GDM1 (cell line): ENCODE measurements at regions not wholly inside any gene's neighbourhood (a gene's known extent, or its start where the extent isn't known, plus 50 kb on each side); places are given as distances from the start of the nearest gene placed in this dataset.
"Not testable (repeated sequence)": the region's sequence is repeated elsewhere in the genome, so short reads cannot be mapped to it uniquely, and the experiment has no call there.

ENCODE experiments used
- DNase-seq: peaks from one replicate; lab custom pipeline; 2025; lab: John Stamatoyannopoulos, UW

DNA sequence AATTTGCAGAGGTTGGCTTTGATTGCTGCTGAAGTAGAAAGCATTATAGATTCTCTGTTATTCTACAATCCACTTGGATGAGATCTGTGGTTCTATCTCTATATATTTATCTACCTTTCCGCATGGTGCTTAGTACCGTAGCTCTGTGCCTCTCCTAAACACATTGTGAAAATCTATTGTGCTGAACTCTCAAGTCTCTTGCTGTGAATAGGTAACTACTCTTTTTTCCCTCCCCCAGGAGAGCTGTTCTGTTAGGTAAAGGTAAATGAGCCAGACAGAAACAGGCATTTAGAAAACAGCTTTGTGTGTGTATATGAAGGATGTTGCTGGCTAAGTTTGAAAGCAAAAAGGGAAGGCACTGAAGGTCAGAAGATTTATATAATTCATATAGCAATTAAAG is 112.6 kb downstream of the BRMS1L start:
- no peak for DNase-seq

DNA sequence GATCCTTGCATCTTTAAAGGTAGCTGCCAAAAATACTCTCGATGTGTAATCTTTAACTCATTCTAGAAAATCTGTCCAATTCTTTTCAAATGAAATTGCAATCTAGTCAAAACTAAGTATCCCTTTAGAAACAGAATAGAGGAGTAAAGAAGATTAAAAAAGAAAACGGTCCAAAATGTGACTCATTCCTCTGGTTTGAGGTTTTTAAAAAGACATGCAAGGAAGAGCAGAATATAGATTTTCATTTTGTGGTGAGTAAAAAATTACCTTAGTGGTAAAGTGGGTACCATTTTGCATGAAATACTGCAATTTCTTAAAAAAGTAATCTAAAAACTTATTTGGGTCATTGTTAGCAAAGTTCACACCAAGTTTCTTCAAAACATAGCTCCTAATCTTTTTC is 108.4 kb downstream of the BRMS1L start:
- DNase-seq: no peak

DNA sequence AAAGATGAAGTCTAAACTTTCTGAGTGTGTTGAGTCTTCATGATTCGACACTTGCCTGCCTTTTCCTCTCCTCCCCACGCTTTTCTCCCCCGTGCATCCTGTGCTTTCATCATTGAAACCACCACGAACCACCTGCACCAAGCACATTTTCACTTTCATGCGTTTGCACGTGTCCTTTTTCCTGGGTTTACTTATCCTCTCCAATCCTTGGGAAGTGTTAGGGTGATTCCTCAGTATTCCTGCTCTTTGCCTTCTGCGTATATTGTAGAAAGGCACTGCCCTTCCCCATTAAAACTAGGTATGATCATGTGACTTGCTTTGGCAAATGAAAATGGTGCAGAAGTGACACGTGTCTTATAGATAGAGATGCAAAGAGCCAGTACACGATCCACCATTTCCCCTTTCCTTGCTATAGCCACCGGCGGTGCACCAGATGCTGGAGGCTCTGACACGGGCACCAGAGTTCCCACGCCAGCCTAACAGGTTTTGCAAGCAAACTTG is 106.6 kb downstream of the BRMS1L start:
- no peak for DNase-seq

DNA sequence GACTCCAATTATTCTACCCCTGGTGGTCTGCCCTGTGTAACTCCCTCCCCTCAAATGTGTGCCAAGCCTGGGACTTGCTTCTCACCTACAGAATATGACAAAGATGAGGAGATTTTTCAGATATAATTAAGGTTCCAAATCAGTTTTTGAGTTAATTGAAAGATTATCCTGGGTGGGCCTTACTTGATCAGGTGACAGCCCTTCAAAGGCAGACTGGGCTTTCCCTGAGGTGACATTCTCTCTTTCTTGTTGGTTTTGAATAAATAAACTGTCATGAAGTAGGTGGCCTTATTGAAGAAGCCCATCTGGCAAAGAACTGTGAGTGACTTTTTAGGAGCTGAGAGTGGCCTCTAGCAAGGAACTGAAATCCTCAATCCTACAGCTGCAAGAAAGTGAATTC is 106.0 kb downstream of the BRMS1L start:
- DNase-seq: no peak

DNA sequence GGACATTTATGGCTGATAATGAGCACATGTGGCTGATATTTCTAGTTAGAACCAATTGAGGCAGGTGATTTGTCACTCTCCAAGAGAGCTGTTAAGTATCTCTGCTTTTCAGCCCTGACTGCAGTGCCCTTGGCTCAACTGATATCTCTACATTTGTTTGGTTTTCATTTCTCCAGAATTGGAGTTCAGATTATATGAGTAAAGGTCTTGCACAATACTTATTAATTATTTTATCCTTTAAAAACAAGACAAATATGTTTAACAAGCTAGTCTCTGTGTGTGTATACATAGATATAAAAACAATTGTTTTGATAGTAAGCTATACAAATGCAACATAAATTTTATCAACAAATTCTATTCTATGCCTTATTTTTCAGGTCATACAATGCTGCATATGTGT is 105.2 kb downstream of the BRMS1L start:
- DNase-seq: no peak

DNA sequence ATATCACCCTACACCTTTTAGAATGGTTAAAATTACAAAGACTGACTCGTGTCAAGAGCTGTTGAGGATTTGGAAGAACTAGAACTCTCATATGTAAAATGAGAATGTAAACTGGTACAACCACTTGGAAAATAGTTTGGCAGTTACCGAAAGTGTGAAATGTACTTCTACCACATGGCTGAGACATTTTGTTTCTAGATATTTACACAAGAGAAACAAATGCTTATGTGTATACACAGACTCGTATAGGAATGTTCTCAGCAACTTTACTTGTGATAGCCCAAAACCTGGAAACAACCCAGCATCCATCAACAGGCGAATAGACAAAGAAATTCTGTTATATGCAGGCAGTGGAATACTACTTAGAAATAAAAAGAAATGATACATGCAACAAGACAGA is 103.0 kb downstream of the BRMS1L start:
- no peak for DNase-seq

DNA sequence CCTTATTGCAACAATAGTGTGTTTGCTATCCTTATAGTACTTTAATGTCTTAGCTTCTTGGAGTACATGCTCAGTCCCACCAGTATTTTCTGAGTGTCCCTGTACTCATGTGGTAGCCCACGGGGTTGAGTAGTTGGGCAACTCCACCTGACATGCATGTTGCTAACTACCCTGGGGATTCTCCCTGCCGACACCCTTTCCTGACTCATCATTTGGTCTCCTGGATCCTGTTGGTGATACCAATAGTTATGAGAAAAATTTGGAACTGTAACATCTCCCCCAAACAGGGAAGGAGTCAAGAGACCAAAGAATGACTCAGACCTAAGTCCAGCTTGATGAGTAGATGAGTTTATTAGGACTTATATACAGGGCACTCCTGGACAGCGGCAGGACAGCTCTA is 101.6 kb downstream of the BRMS1L start:
- DNase-seq: no peak

DNA sequence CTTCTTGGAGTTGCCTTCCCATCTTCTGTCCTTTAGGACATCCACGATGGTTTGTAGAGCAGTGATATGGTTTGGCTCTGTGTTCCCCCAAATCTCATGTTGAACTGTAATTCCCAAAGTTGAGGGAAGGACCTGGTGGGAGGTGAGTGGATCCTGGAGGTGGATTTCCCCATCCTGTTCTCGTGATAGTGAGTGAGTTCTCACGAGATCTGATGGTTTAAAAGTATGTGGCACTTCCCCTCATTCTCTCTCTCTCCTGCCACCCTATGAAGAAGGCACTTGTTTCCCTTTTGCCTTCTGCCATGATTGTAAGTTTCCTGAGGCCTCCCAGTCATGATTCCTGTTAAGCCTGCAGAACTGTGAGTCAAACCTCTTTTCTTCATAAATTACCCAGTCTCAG is 99.2 kb downstream of the BRMS1L start:
- no peak for DNase-seq

DNA sequence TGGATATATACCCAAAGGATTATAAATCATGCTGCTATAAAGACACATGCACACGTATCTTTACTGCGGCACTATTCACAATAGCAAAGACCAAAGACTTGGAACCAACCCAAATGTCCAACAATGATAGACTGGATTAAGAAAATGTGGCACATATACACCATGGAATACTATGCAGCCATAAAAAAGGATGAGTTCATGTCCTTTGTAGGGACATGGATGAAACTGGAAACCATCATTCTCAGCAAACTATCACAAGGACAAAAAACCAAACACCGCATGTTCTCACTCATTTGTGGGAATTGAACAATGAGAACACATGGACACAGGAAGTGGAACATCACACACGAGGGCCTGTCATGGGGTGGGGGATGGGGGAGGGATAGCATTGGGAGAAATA is 96.5 kb downstream of the BRMS1L start:
- DNase-seq: not testable (repeated sequence)

DNA sequence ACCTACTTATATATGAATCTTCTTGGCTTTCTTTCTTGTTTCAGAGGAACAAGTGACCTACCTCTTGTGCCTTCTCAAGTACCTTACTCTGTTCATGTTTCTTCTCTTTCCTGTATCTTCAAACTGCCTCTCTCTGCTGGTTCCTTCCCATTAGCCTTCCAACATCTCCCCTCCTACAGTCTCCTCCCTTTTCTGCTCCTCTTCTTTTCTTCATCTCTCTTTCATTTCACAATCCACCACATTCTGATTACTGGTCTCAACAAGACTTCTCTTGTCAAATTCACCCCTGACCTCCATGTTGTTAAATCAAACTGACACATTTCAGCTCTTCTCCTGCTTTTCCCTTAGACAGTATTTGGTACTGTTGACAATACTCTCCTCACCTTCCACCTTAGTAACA is 95.6 kb downstream of the BRMS1L start:
- DNase-seq: no peak
